NCI-H748 treated with DMSO at 0.1 percent for 48 hours (cell line): ENCODE measurements at regions not wholly inside any gene's neighbourhood (a gene's known extent, or its start where the extent isn't known, plus 50 kb on each side); places are given as distances from the start of the nearest gene placed in this dataset.

ENCODE experiments used
- DNase-seq: peaks from one replicate; lab custom pipeline; 2025; lab: John Stamatoyannopoulos, UW

- no peak for DNase-seq
Observed at GRCh38 chr5:71864730-71865601, 145.9 kb downstream of the CARTPT start.

GRCh38 chr5:71865665-71866320, 146.7 kb downstream of the CARTPT start:
- no peak for DNase-seq

GRCh38 chr5:71872311-71872864, 153.3 kb downstream of the CARTPT start:
- no peak for DNase-seq

GRCh38 chr5:71873191-71873591, 154.1 kb downstream of the CARTPT start:
- peak; percentile 31 for DNase-seq

GRCh38 chr5:71874521-71874920, 155.4 kb downstream of the CARTPT start:
- no peak for DNase-seq

- DNase-seq = no peak
Observed at GRCh38 chr5:71877511-71877910, 158.4 kb downstream of the CARTPT start.

GRCh38 chr5:71880536-71880935, 161.5 kb downstream of the CARTPT start:
- DNase-seq = no peak

GRCh38 chr5:71882826-71883741, 164.0 kb downstream of the CARTPT start:
- DNase-seq = no peak

GRCh38 chr5:71883742-71884103, 164.6 kb downstream of the CARTPT start:
- DNase-seq = no peak

- no peak for DNase-seq
Observed at GRCh38 chr5:71884926-71885325, 165.9 kb downstream of the CARTPT start.

- DNase-seq = no peak
Observed at GRCh38 chr5:71886406-71886805, 167.3 kb downstream of the CARTPT start.

- no peak for DNase-seq
Observed at GRCh38 chr5:71887680-71888079, 168.6 kb downstream of the CARTPT start.

- DNase-seq = no peak
Observed at GRCh38 chr5:71891406-71891805, 172.3 kb downstream of the CARTPT start.

- DNase-seq = no peak
Observed at GRCh38 chr5:71891856-71892255, 172.8 kb downstream of the CARTPT start.

- no peak for DNase-seq
Observed at GRCh38 chr5:71892641-71893365, 173.7 kb downstream of the CARTPT start.

GRCh38 chr5:71893451-71893850, 174.4 kb downstream of the CARTPT start:
- no peak for DNase-seq

- no peak for DNase-seq
Observed at GRCh38 chr5:71894091-71894490, 175.0 kb downstream of the CARTPT start.

- no peak for DNase-seq
Observed at GRCh38 chr5:71895546-71895945, 176.5 kb downstream of the CARTPT start.

GRCh38 chr5:71899865-71900342, 180.8 kb downstream of the CARTPT start:
- no peak for DNase-seq

- DNase-seq = peak; percentile 62
Observed at GRCh38 chr5:71903808-71904207, 184.7 kb downstream of the CARTPT start.

GRCh38 chr5:71904852-71905251, 185.8 kb downstream of the CARTPT start:
- no peak for DNase-seq
